Left ventricle myocardium inferior (tissue), 1 donor: ENCODE measurements at regions not wholly inside any gene's neighbourhood (a gene's known extent, or its start where the extent isn't known, plus 50 kb on each side); places are given as distances from the start of the nearest gene placed in this dataset.

Source experiments
- DNase-seq: peaks from one replicate; pipeline ENCODE4 v3.0.0-alpha.2; 2020
- H3K27ac ChIP-seq: fragments of 200-600 bp; replicated peaks from 2 replicates; pipeline ENCODE4 v1.8.0; 2021
- H3K27me3 ChIP-seq: fragments of 200-600 bp; 2 replicates; pipeline ENCODE4 v1.8.0; 2021; ENCODE audit warnings: low read depth
- H3K36me3 ChIP-seq: fragments of 200-600 bp; 2 replicates; pipeline ENCODE4 v1.8.0; 2021
- H3K4me1 ChIP-seq: fragments of 200-600 bp; 2 replicates; pipeline ENCODE4 v1.8.0; 2021
- H3K4me3 ChIP-seq: fragments of 200-600 bp; 2 replicates; pipeline ENCODE4 v1.8.0; 2021; ENCODE audit warnings: mild to moderate bottlenecking, moderate library complexity
- H3K9me3 ChIP-seq: fragments of 200-600 bp; replicated peaks from 2 replicates; pipeline ENCODE4 v1.8.0; 2021
- CTCF ChIP-seq: fragments of 200-600 bp; IDR thresholded peaks from 2 replicates; pipeline ENCODE4 v1.8.0; 2021; ENCODE audit warnings: antibody characterized with exemption, mild to moderate bottlenecking, borderline replicate concordance
- intact Hi-C: fragments of 100-400 bp; cut with micrococcal nuclease; formaldehyde crosslinking; loops from one replicate; pipeline ENCODE4 v1.11.0; 2022
- donor health status: DM: no; HTN: yes; CAD: no; lungs with severe emphysema.

- TF ChIP-seq CTCF = no peak
- H3K36me3 ChIP-seq = no peaks in the 10 kb centered on the region
- intact Hi-C loops = no loop called here
- H3K9me3 ChIP-seq = no peaks in the 10 kb centered on the region
- no peaks in the 10 kb centered on the region for H3K27me3 ChIP-seq
- no peak for DNase-seq
- no peak overlapping the region for H3K4me3 ChIP-seq
- H3K27ac ChIP-seq = no peak overlapping the region
- H3K4me1 ChIP-seq = no peaks in the 10 kb centered on the region
Observed at GRCh38 chr18:43578211-43578610, 300.9 kb upstream of the SYT4 start.

GRCh38 chr18:43578706-43579105 is 301.4 kb upstream of the SYT4 start:
- H3K27ac ChIP-seq = no peak overlapping the region
- intact Hi-C loops = no loop called here
- DNase-seq = no peak
- H3K4me1 ChIP-seq = no peaks in the 10 kb centered on the region
- H3K27me3 ChIP-seq = no peaks in the 10 kb centered on the region
- no peaks in the 10 kb centered on the region for H3K9me3 ChIP-seq
- no peaks in the 10 kb centered on the region for H3K36me3 ChIP-seq
- no peak for TF ChIP-seq CTCF
- no peak overlapping the region for H3K4me3 ChIP-seq

GRCh38 chr18:43581936-43582519 is 304.7 kb upstream of the SYT4 start:
- Histone ChIP-seq H3K27me3 (no peaks in the 10 kb centered on the region), H3K4me1 (no peaks in the 10 kb centered on the region), H3K36me3 (no peaks in the 10 kb centered on the region), H3K27ac (no peak overlapping the region), H3K9me3 (no peaks in the 10 kb centered on the region), H3K4me3 (no peak overlapping the region)
- TF ChIP-seq CTCF = no peak
- DNase-seq = no peak
- intact Hi-C loops = no loop called here

GRCh38 chr18:43587538-43588153 is 310.4 kb upstream of the SYT4 start:
- TF ChIP-seq CTCF = peak; percentile 76
- Histone ChIP-seq H3K27ac (no peak overlapping the region), H3K36me3 (no peaks in the 10 kb centered on the region), H3K4me1 (peaks cover 6% of the 10 kb centered on the region), H3K4me3 (no peak overlapping the region), H3K27me3 (no peaks in the 10 kb centered on the region), H3K9me3 (no peaks in the 10 kb centered on the region)
- intact Hi-C loops = no loop called here
- no peak for DNase-seq

GRCh38 chr18:43588838-43589237 is 311.5 kb upstream of the SYT4 start:
- Histone ChIP-seq H3K9me3 (no peaks in the 10 kb centered on the region), H3K27me3 (no peaks in the 10 kb centered on the region), H3K4me1 (peaks cover 6% of the 10 kb centered on the region), H3K36me3 (no peaks in the 10 kb centered on the region), H3K4me3 (no peak overlapping the region), H3K27ac (no peak overlapping the region)
- intact Hi-C loops = no loop called here
- TF ChIP-seq CTCF = no peak
- DNase-seq = no peak
